T47D (cell line): ENCODE measurements at regions not wholly inside any gene's neighbourhood (a gene's known extent, or its start where the extent isn't known, plus 50 kb on each side); places are given as distances from the start of the nearest gene placed in this dataset.
A peak's percentile ranks its signal among the peaks of the same experiment; 100 is the strongest.
"Not testable (repeated sequence)": the region's sequence is repeated elsewhere in the genome, so short reads cannot be mapped to it uniquely, and the experiment has no call there.

Source experiments
- DNase-seq, 2 experiments: peaks; one replicate each; pipeline versions ENCODE4 v3.0.0 to v3.0.0-alpha.2; 2011 to 2012; ENCODE audit warnings: low read depth in 1 of 2, low spot score in 1 of 2
- JUND ChIP-seq: IDR thresholded peaks from 2 replicates; pipeline ENCODE4 v1.6.1; 2012; ENCODE audit warnings: low read depth
- in situ Hi-C: cut with HindIII; loops from 2 replicates; pipeline ENCODE4 v1.10.0; 2016; ENCODE audit warnings: low sequenced_read_pairs, low pct_unique_long_range_greater_than_20kb

GRCh38 chr4:75327804-75328512 lies 186.2 kb downstream of the RCHY1 start:
- TF ChIP-seq JUND = no peak
- DNase-seq = no peak
- in situ Hi-C loops = no loop called here

- DNase-seq = no peak
These were observed 188.8 kb downstream of the RCHY1 start for GRCh38 chr4:75325318-75325979.

DNA sequence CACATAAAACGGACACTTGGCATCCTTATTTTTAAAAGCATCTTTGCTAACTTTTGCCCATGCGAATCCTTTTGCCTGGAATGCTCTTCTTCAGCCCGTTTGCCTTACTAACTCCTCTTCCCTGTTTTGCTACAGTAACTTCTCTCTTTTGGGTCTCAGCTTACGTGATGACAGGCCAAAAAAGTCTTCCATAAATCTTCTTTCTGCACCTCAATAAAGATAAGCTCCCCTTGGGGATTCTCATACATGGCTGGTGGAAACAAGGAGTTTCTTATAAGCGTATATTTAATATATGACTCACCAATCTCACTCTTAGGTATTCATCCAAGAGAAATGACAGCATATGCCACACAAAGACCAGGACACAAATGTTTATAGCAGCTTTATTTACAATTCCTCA lies 192.7 kb downstream of the RCHY1 start:
- no peak for TF ChIP-seq JUND
- DNase-seq = no peak
- in situ Hi-C loops = no loop called here

More at GRCh38 chr4:75325318-75325979, 188.8 kb downstream of the RCHY1 start:
- no peak for TF ChIP-seq JUND
- in situ Hi-C loops = no loop called here

- in situ Hi-C loops, DNase-seq: not testable (repeated sequence)
These were observed 196.6 kb downstream of the RCHY1 start for GRCh38 chr4:75317641-75318040.

- DNase-seq = no peak
- no peak for TF ChIP-seq JUND
- in situ Hi-C loops = no loop called here
These were observed 206.2 kb downstream of the RCHY1 start for GRCh38 chr4:75308049-75308448.

GRCh38 chr4:75306506-75306905 lies 207.7 kb downstream of the RCHY1 start:
- TF ChIP-seq JUND = no peak
- in situ Hi-C loops = no loop called here
- peak; percentile 9 to 59 for DNase-seq

- TF ChIP-seq JUND = no peak
- DNase-seq = no peak
- in situ Hi-C loops = no loop called here
These were observed 211.6 kb downstream of the RCHY1 start for GRCh38 chr4:75302648-75303047.

DNA sequence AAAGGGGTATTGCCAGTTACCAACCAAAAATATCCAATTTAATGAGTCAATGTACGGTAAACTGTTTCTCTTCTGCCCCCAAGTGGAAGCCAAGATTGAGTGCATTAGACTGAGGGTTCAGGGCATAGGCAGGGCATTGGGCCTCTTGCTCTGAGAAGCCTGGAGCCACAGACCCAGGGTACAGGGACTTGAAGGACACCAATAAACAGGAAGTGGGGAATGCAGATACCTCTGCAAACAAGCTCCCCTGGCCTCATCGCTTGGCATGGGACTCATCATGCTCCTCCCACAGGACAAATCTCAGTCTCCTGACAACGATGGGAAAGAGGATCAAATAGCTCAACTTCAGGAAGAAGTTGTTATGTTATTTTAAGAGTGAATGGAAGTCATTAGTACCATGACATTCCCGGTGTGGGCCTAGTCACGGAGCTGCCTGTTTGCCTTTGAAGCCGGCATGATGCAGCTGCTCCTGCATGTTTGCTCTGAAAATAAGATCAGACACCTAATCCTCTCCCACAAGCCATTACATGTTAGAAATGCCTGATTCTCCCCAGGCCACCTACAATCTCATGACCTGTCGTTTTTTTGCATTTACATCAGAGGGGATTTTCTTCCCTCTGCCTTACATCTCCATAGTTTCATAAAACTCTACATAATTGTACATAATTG lies 224.2 kb downstream of the RCHY1 start:
- peak in 1 of 2 experiments; percentile 56 for DNase-seq
- in situ Hi-C loops = no loop called here
- TF ChIP-seq JUND = no peak

GRCh38 chr4:75287738-75288517 lies 226.3 kb downstream of the RCHY1 start:
- in situ Hi-C loops = no loop called here
- no peak for TF ChIP-seq JUND
- no peak for DNase-seq

- no peak for TF ChIP-seq JUND
- in situ Hi-C loops = no loop called here
These were observed 228.4 kb downstream of the RCHY1 start for GRCh38 chr4:75285837-75286236.

DNA sequence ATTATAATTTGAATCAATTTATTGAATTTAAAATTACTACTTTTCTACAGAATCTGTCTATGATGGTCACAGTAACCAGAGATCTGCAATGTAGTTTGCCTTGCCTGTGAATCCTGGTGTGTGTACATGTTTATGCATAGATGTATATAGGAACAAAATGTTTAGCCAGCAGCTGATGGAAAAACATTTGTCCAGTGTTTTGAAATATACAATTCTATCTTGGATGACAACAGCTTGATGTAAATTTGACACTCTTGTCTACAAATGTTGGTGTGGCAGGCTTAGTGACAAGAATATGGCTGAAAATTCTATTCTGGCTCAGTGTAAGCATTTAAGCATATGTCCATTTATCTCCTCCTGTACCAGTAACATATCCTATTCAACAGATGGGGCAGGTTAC lies 229.4 kb downstream of the RCHY1 start:
- no peak for DNase-seq
- TF ChIP-seq JUND = no peak
- in situ Hi-C loops = no loop called here

More at GRCh38 chr4:75285837-75286236, 228.4 kb downstream of the RCHY1 start:
- DNase-seq = no peak

GRCh38 chr4:75280461-75280860 lies 233.7 kb downstream of the RCHY1 start:
- in situ Hi-C loops, DNase-seq: not testable (repeated sequence)
